Hematopoietic multipotent progenitor cell treated with erythropoietin and hydrocortisone succinate and interleukin-3 and kit ligand, for 15 days (in vitro differentiated cells): ENCODE measurements at regions not wholly inside any gene's neighbourhood (a gene's known extent, or its start where the extent isn't known, plus 50 kb on each side); places are given as distances from the start of the nearest gene placed in this dataset.
"Not testable (repeated sequence)": the region's sequence is repeated elsewhere in the genome, so short reads cannot be mapped to it uniquely, and the experiment has no call there.

Experiments
- DNase-seq: peaks from one replicate; pipeline ENCODE4 v3.0.0-alpha.2; 2015; ENCODE audit warnings: low spot score

DNA sequence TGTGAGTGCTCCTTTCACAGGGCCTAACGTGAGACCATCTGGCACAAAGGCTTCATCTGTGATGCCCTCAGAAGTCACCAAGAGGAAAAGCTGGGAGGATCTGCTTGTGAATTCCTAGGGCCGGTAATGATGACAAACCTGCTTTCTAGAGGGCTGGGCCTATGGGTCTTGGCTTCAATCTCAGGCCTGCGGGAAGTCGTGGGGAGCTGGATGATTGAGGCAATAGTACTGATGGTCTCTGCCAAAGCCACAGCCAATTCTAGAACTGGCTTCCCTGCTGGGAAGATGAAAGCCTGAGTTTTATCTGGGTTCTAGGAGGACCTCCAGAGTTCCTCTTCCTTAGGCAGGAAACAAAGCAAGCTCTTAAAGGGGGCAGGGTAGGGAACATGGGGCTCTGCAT lies 102.7 kb downstream of the TMEM215 start:
- DNase-seq = no peak

DNA sequence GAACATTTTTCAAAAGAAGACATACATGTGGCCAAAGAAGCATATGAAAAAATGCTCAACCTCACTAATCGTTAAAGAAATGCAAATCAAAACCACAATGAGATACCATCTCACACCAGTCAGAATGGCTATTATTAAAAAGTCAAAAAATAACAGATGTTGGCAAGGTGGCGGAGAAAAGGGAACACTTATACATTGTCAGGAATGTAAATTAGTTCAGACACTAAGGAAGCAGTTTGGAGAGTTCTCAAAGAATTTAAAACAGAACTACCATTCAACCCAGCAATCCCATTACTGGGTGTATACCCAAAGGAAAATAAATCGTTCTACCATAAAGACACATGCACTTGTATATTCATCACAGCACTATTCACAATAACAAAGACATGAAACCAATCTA lies 106.9 kb downstream of the APTX start:
- DNase-seq = not testable (repeated sequence)

GRCh38 chr9:32899181-32899580 lies 102.2 kb downstream of the APTX start:
- no peak for DNase-seq

DNA sequence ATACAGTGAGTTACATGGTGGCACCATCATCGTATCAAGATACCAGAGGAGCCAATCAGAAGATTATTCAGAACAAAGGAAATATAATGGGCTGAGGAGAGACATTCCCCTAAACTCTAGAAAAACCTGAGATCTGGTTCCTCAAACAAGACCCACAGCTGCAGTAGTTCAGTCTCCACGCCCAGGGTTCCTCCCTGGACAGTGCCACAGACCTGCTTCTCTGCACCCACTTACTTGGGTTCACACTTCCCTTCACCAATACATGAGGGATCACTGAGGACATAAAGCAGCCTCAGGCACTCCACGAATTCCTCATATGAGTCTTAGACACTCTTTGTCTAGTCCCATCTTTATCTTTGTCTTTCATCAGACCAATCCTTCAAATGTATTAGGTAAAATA lies 101.7 kb downstream of the APTX start:
- DNase-seq = no peak

GRCh38 chr9:32906213-32906612 lies 95.2 kb downstream of the APTX start:
- no peak for DNase-seq

GRCh38 chr9:32915802-32916201 lies 85.6 kb downstream of the APTX start:
- DNase-seq = no peak

GRCh38 chr9:32918628-32919027 lies 82.8 kb downstream of the APTX start:
- DNase-seq = no peak
